Type B pancreatic cell (in vitro differentiated cells): ENCODE measurements at regions not wholly inside any gene's neighbourhood (a gene's known extent, or its start where the extent isn't known, plus 50 kb on each side); places are given as distances from the start of the nearest gene placed in this dataset.

Source experiments
- DNase-seq: peaks from one replicate; pipeline ENCODE4 v3.0.0; 2021; ENCODE audit warnings: mixed read lengths; ENCODE audit not compliant: unreplicated experiment; ENCODE audit errors: extremely low spot score
- H3K27ac Mint-ChIP-seq: 2 replicates; pipeline ENCODE4 v1.8.0; 2021; ENCODE audit warnings: mild to moderate bottlenecking, mixed read lengths
- H3K27me3 Mint-ChIP-seq: 2 replicates; pipeline ENCODE4 v1.8.0; 2021; ENCODE audit warnings: mixed read lengths
- H3K36me3 Mint-ChIP-seq: 2 replicates; pipeline ENCODE4 v1.8.0; 2021; ENCODE audit warnings: mixed read lengths
- H3K4me1 Mint-ChIP-seq: one replicate; pipeline ENCODE4 v1.8.0; 2021; ENCODE audit warnings: mixed read lengths; ENCODE audit not compliant: unreplicated experiment
- H3K4me3 Mint-ChIP-seq: 2 replicates; pipeline ENCODE4 v1.8.0; 2021; ENCODE audit warnings: mild to moderate bottlenecking, mixed read lengths
- H3K9me3 Mint-ChIP-seq: 2 replicates; pipeline ENCODE4 v1.8.0; 2021; ENCODE audit warnings: mixed read lengths
- TF ChIP-seq, protein P1 (sequence below): fragments of 200-600 bp; sonication (generic); conservative IDR thresholded peaks from 2 replicates; pipeline ENCODE4 v1.5.0; 2021; ENCODE audit warnings: antibody characterized with exemption, mild to moderate bottlenecking

- Mint-ChIP-seq H3K4me1 (peaks cover 13% of the 10 kb centered on the region), H3K9me3 (no peaks in the 10 kb centered on the region), H3K4me3 (no peak overlapping the region), H3K27ac (no peak overlapping the region), H3K36me3 (no peaks in the 10 kb centered on the region), H3K27me3 (no peaks in the 10 kb centered on the region)
- TF ChIP-seq, protein P1, sequence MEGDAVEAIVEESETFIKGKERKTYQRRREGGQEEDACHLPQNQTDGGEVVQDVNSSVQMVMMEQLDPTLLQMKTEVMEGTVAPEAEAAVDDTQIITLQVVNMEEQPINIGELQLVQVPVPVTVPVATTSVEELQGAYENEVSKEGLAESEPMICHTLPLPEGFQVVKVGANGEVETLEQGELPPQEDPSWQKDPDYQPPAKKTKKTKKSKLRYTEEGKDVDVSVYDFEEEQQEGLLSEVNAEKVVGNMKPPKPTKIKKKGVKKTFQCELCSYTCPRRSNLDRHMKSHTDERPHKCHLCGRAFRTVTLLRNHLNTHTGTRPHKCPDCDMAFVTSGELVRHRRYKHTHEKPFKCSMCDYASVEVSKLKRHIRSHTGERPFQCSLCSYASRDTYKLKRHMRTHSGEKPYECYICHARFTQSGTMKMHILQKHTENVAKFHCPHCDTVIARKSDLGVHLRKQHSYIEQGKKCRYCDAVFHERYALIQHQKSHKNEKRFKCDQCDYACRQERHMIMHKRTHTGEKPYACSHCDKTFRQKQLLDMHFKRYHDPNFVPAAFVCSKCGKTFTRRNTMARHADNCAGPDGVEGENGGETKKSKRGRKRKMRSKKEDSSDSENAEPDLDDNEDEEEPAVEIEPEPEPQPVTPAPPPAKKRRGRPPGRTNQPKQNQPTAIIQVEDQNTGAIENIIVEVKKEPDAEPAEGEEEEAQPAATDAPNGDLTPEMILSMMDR = no peak
- DNase-seq = no peak
Measured at GRCh38 chr10:94208315-94208714, 154.4 kb downstream of the NOC3L start.

DNA sequence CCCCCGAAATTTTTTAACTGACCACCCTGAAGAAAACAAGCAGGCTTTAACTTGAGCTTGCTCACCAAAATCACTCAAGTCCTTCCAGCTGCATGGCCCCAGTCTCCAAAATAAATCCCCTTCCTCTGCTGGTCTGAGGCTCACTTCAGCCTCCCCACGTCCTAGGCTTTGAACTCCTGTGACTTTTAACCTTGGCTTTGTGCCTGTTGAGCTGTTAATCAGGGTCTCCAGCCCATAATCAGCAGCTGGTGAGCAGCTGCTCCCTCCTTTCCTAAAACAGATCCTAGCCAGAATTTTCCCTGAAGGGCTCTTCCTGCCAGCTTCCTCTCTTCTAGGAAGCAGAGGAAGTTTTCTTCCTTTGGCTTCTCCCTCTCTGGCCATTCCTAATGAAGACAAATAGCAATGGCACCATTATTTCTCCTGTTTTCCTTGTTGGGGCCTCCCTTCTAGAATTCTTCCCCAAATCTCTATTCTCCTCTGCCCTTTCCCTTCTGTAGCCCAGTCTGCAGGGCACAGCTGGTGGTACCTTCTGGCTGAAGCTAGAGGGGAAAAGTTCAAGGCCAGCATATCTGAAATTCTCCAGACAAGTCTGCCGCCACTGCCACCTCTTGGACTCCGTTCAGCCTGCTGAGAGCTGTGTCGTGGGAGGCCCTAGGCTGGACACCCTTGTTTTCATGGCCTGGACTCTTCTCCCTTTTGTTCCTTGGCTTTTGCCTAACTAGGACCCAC is 152.1 kb downstream of the NOC3L start:
- DNase-seq = no peak
- H3K9me3 Mint-ChIP-seq = no peaks in the 10 kb centered on the region
- TF ChIP-seq, protein P1 = no peak
- H3K4me3 Mint-ChIP-seq = no peak overlapping the region
- H3K27ac Mint-ChIP-seq = no peak overlapping the region
- no peaks in the 10 kb centered on the region for H3K27me3 Mint-ChIP-seq
- H3K36me3 Mint-ChIP-seq = no peaks in the 10 kb centered on the region
- peaks cover 18% of the 10 kb centered on the region for H3K4me1 Mint-ChIP-seq

GRCh38 chr10:94211169-94211510 is 151.6 kb downstream of the NOC3L start:
- H3K4me3 Mint-ChIP-seq = no peak overlapping the region
- H3K4me1 Mint-ChIP-seq = peaks cover 18% of the 10 kb centered on the region
- no peaks in the 10 kb centered on the region for H3K36me3 Mint-ChIP-seq
- no peaks in the 10 kb centered on the region for H3K27me3 Mint-ChIP-seq
- TF ChIP-seq, protein P1 = no peak
- H3K9me3 Mint-ChIP-seq = no peaks in the 10 kb centered on the region
- no peak overlapping the region for H3K27ac Mint-ChIP-seq
- DNase-seq = no peak

GRCh38 chr10:94213001-94213530 is 149.7 kb downstream of the NOC3L start:
- Mint-ChIP-seq H3K27ac (no peak overlapping the region), H3K27me3 (no peaks in the 10 kb centered on the region), H3K4me3 (no peak overlapping the region), H3K9me3 (no peaks in the 10 kb centered on the region), H3K4me1 (peaks cover 18% of the 10 kb centered on the region), H3K36me3 (no peaks in the 10 kb centered on the region)
- no peak for DNase-seq
- TF ChIP-seq, protein P1 = no peak

- TF ChIP-seq, protein P1 = no peak
- Mint-ChIP-seq H3K36me3 (no peaks in the 10 kb centered on the region), H3K9me3 (no peaks in the 10 kb centered on the region), H3K4me3 (no peak overlapping the region), H3K4me1 (peaks cover 18% of the 10 kb centered on the region), H3K27ac (no peak overlapping the region), H3K27me3 (no peaks in the 10 kb centered on the region)
- DNase-seq = no peak
Measured at GRCh38 chr10:94213980-94214379, 148.8 kb downstream of the NOC3L start.
